Endothelial cell of umbilical vein (primary cell): ENCODE measurements at regions not wholly inside any gene's neighbourhood (a gene's known extent, or its start where the extent isn't known, plus 50 kb on each side); places are given as distances from the start of the nearest gene placed in this dataset.

Source experiments
- BruUV-seq: library from RNA; stranded (reverse); fragments of 400-500 nt; replicated peaks from 2 replicates; lab custom pipeline; 2021; lab: Mats Ljungman, UMichigan
- CTCF ChIA-PET: fragments of 300-600, 350-600 bp; sonication (Branson Sonifier 250); formaldehyde crosslinking; loops from one replicate; lab custom pipeline; 2021; ENCODE audit warnings: antibody characterized with exemption, inconsistent platforms; lab: Charles Lee
- POLR2A ChIA-PET: fragments of 300-600, 350-600 bp; sonication (Branson Sonifier 250); formaldehyde crosslinking; loops from one replicate; lab custom pipeline; 2021; ENCODE audit warnings: antibody characterized with exemption, inconsistent platforms; lab: Charles Lee
- DNase-seq: peaks from one replicate; pipeline ENCODE4 v3.0.0-alpha.2; 2011; ENCODE audit warnings: low read depth, low spot score
- FAIRE-seq: peaks from 2 replicates; lab custom pipeline; 2011; peaks lifted over from hg19 to GRCh38; lab: Jason Lieb, UNC
- H2AFZ ChIP-seq: 2 replicates; pipeline ENCODE4 v1.6.0; 2012; ENCODE audit warnings: low read depth, low read length, control low read depth, inconsistent platforms
- H3K27ac ChIP-seq: 2 replicates; pipeline ENCODE4 v1.5.1; 2011; ENCODE audit warnings: low read depth, mild to moderate bottlenecking, control low read depth, low read length, moderate library complexity; ENCODE audit not compliant: insufficient read depth
- H3K27me3 ChIP-seq, 2 experiments: 2 replicates each; pipeline versions ENCODE4 v1.6.0 to v1.6.1; 2011; ENCODE audit warnings: low read length in 2 of 2, mixed read lengths in 1 of 2; ENCODE audit not compliant: control insufficient read depth in 2 of 2, insufficient read depth in 2 of 2
- H3K36me3 ChIP-seq, 2 experiments: 2 replicates in 1 of 2; 3 replicates in 1 of 2; pipeline ENCODE4 v1.5.1; 2011; ENCODE audit warnings: low read length in 2 of 2, mild to moderate bottlenecking in 1 of 2, moderate library complexity in 1 of 2; ENCODE audit not compliant: control insufficient read depth in 2 of 2, insufficient read depth in 2 of 2; ENCODE audit errors: extremely low read depth in 1 of 2
- H3K4me1 ChIP-seq: 3 replicates; pipeline ENCODE4 v1.5.1; 2011; ENCODE audit warnings: mild to moderate bottlenecking, low read length; ENCODE audit not compliant: control insufficient read depth, insufficient read depth; ENCODE audit errors: extremely low read depth
- H3K4me2 ChIP-seq: 2 replicates; pipeline ENCODE4 v1.6.1; 2011; ENCODE audit warnings: low read length, control low read depth, mixed read lengths; ENCODE audit not compliant: insufficient read depth
- H3K4me3 ChIP-seq, 3 experiments: fragments of 200-600 bp in 1 of 3; sonication (generic), shearing (Covaris generic) in 1 of 3; replicated peaks in 1 of 3; 2 replicates each; pipeline ENCODE4 v1.5.1; 2011 to 2016; ENCODE audit warnings: control low read depth in 3 of 3, low read length in 3 of 3, mild to moderate bottlenecking in 2 of 3, inconsistent platforms in 1 of 3, low read depth in 1 of 3, moderate library complexity in 1 of 3; ENCODE audit not compliant: insufficient read depth in 1 of 3
- H3K79me2 ChIP-seq: 2 replicates; pipeline ENCODE4 v1.6.0; 2012; ENCODE audit warnings: low read length, inconsistent platforms; ENCODE audit not compliant: control insufficient read depth, insufficient read depth
- H3K9ac ChIP-seq: replicated peaks from 2 replicates; pipeline ENCODE3; 2011; ENCODE audit warnings: low read length, control low read depth; ENCODE audit not compliant: insufficient read depth; ENCODE audit errors: extremely low read depth
- H3K9me1 ChIP-seq: replicated peaks from 3 replicates; pipeline ENCODE4 v1.6.0; 2011; ENCODE audit warnings: mild to moderate bottlenecking, low read length; ENCODE audit not compliant: control insufficient read depth, insufficient read depth; ENCODE audit errors: extremely low read depth
- H3K9me3 ChIP-seq: replicated peaks from 2 replicates; pipeline ENCODE4 v1.5.1; 2012; ENCODE audit warnings: low read length, inconsistent platforms; ENCODE audit not compliant: control insufficient read depth, insufficient read depth
- H4K20me1 ChIP-seq: replicated peaks from 2 replicates; pipeline ENCODE3; 2011; ENCODE audit warnings: mild to moderate bottlenecking, low read length; ENCODE audit not compliant: control insufficient read depth, insufficient read depth; ENCODE audit errors: extremely low read depth
- EZH2 ChIP-seq: IDR thresholded peaks from 2 replicates; pipeline ENCODE4 v1.6.1; 2012; ENCODE audit warnings: borderline replicate concordance, low read depth, mild to moderate bottlenecking, moderate library complexity, low read length, inconsistent platforms; ENCODE audit not compliant: severe bottlenecking
- FOS ChIP-seq: IDR thresholded peaks from 2 replicates; pipeline ENCODE4 v1.6.1; 2011; ENCODE audit warnings: mild to moderate bottlenecking, low read length, moderate library complexity, borderline replicate concordance; ENCODE audit not compliant: insufficient read depth
- GATA2 ChIP-seq: IDR thresholded peaks from 2 replicates; pipeline ENCODE4 v1.7.0; 2011; ENCODE audit warnings: low read depth, mild to moderate bottlenecking, moderate library complexity, mixed read lengths, low read length; ENCODE audit not compliant: insufficient read length, insufficient read depth
- JUN ChIP-seq: IDR thresholded peaks from 2 replicates; pipeline ENCODE4 v1.6.1; 2011; ENCODE audit warnings: borderline replicate concordance, low read depth; ENCODE audit not compliant: insufficient read length, insufficient read depth
- MYC ChIP-seq: IDR thresholded peaks from one replicate; pipeline ENCODE4 v1.6.1; 2011; ENCODE audit warnings: mild to moderate bottlenecking, low read depth, low read length
- POLR2A ChIP-seq: IDR thresholded peaks from 2 replicates; pipeline ENCODE4 v1.6.1; 2012; ENCODE audit warnings: low read depth, mild to moderate bottlenecking, control low read depth, low read length
- POLR2AphosphoS5 ChIP-seq: IDR thresholded peaks from 2 replicates; pipeline ENCODE4 v1.6.1; 2012; ENCODE audit warnings: low read depth, mild to moderate bottlenecking, control low read depth, low read length, moderate library complexity; ENCODE audit not compliant: insufficient read depth
- dilution Hi-C: fragments of 300-500 bp; cut with MboI; formaldehyde crosslinking; loops from one replicate; pipeline ENCODE4 v1.15.0; 2019; ENCODE audit warnings: low sequenced_read_pairs; ENCODE audit not compliant: extremely low pct_ligation_motif_present
- intact Hi-C: fragments of 100-400 bp; cut with micrococcal nuclease; formaldehyde crosslinking; loops from one replicate; pipeline ENCODE4 v1.10.0; 2022
- TF ChIP-seq, protein P1 (sequence below): IDR thresholded peaks from 2 replicates; pipeline ENCODE4 v1.6.1; 2011; ENCODE audit not compliant: insufficient read depth, insufficient read length
- TF ChIP-seq, protein P2 (sequence below), 2 donors: IDR thresholded peaks; 1 replicate in 1 of 2; 2 replicates in 1 of 2; pipeline ENCODE4 v1.5.1; 2011; ENCODE audit warnings: low read length in 2 of 2, mild to moderate bottlenecking in 2 of 2, moderate library complexity in 2 of 2, control low read depth in 1 of 2, inconsistent platforms in 1 of 2, low read depth in 1 of 2; ENCODE audit not compliant: insufficient read depth in 1 of 2; ENCODE audit errors: extremely low read depth in 1 of 2

DNA sequence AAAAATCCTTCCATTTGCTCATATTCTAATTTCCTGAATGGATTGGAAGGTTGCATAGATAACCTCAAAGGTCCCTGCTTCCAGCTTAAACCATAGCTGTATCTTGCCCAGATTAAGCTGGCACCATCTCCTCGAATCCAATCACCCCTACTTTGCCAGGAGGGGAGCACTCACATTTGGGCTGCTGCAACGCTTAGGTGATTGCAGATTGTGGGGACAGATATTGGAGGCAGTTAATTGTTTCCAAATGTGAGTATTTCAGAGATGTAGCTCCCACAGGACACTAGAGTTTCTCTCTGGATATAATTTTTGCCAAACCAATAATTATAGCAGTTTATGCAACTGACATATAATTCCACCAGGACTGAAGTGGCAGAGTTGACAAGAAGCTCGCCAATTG lies 53.5 kb upstream of the ACSL1 start:
- BruUV-seq = no TSS peak
- no peak for FAIRE-seq
- CTCF ChIA-PET = interaction anchor here (1.5 kb wide), 1 partner anchor 18 kb away, joined by 3 read pairs; no protein-coding TSS in a partner anchor

More for the DNA sequence above, 53.5 kb upstream of the ACSL1 start:
- TF ChIP-seq EZH2 (no peak), FOS (no peak), POLR2AphosphoS5 (no peak), MYC (no peak), GATA2 (no peak), JUN (no peak), POLR2A (no peak)
- TF ChIP-seq, protein P1, sequence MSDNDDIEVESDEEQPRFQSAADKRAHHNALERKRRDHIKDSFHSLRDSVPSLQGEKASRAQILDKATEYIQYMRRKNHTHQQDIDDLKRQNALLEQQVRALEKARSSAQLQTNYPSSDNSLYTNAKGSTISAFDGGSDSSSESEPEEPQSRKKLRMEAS = no peak
- TF ChIP-seq, protein P2, sequence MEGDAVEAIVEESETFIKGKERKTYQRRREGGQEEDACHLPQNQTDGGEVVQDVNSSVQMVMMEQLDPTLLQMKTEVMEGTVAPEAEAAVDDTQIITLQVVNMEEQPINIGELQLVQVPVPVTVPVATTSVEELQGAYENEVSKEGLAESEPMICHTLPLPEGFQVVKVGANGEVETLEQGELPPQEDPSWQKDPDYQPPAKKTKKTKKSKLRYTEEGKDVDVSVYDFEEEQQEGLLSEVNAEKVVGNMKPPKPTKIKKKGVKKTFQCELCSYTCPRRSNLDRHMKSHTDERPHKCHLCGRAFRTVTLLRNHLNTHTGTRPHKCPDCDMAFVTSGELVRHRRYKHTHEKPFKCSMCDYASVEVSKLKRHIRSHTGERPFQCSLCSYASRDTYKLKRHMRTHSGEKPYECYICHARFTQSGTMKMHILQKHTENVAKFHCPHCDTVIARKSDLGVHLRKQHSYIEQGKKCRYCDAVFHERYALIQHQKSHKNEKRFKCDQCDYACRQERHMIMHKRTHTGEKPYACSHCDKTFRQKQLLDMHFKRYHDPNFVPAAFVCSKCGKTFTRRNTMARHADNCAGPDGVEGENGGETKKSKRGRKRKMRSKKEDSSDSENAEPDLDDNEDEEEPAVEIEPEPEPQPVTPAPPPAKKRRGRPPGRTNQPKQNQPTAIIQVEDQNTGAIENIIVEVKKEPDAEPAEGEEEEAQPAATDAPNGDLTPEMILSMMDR (IDR thresholded peaks at IDR 0.05; ENCODE audit: extremely low read depth in 1 of 2, insufficient read depth in 1 of 2, low read depth in 1 of 2, low read length in 2 of 2) = no peak
- Histone ChIP-seq H3K27me3 (peaks cover 0 to 2% of the 10 kb centered on the region in 2 experiments), H3K36me3 (no peaks in the 10 kb centered on the region), H3K4me1 (no peaks in the 10 kb centered on the region), H3K9ac (no peak overlapping the region), H3K9me3 (no peaks in the 10 kb centered on the region), H3K9me1 (no peaks in the 10 kb centered on the region), H2AFZ (no peak overlapping the region), H3K4me2 (no peak overlapping the region), H3K4me3 (no peak overlapping the region), H3K79me2 (no peaks in the 10 kb centered on the region), H4K20me1 (no peaks in the 10 kb centered on the region), H3K27ac (no peak overlapping the region)
- intact Hi-C loops (no loop called here), dilution Hi-C loops (no loop called here)
- POLR2A ChIA-PET = no interaction called here
- no peak for DNase-seq
